ENCODE measurements at regions not wholly inside any gene's neighbourhood (a gene's known extent, or its start where the extent isn't known, plus 50 kb on each side); places are given as distances from the start of the nearest gene placed in this dataset.

GRCh38 chr2:220662431-220662830, 909.7 kb downstream of the EPHA4 start:
- ATAC-seq (ENCODE audit: low read depth) = no peak
- H3K4me1 Mint-ChIP-seq = no peaks in the 10 kb centered on the region
- no peak overlapping the region for H3K27ac Mint-ChIP-seq
- POLR2A ChIA-PET = no interaction called here
- H3K9me3 Mint-ChIP-seq = no peaks in the 10 kb centered on the region
- H3K4me3 Mint-ChIP-seq = no peak overlapping the region
- no peaks in the 10 kb centered on the region for H3K27me3 Mint-ChIP-seq
- no peak for DNase-seq
- no peaks in the 10 kb centered on the region for H3K36me3 Mint-ChIP-seq

GRCh38 chr2:220663065-220663464, 909.0 kb downstream of the EPHA4 start:
- Mint-ChIP-seq H3K4me3 (no peak overlapping the region), H3K9me3 (no peaks in the 10 kb centered on the region), H3K4me1 (no peaks in the 10 kb centered on the region), H3K27me3 (no peaks in the 10 kb centered on the region), H3K36me3 (no peaks in the 10 kb centered on the region), H3K27ac (no peak overlapping the region)
- POLR2A ChIA-PET = no interaction called here
- DNase-seq (no peak), ATAC-seq (ENCODE audit: low read depth) (no peak)

DNA sequence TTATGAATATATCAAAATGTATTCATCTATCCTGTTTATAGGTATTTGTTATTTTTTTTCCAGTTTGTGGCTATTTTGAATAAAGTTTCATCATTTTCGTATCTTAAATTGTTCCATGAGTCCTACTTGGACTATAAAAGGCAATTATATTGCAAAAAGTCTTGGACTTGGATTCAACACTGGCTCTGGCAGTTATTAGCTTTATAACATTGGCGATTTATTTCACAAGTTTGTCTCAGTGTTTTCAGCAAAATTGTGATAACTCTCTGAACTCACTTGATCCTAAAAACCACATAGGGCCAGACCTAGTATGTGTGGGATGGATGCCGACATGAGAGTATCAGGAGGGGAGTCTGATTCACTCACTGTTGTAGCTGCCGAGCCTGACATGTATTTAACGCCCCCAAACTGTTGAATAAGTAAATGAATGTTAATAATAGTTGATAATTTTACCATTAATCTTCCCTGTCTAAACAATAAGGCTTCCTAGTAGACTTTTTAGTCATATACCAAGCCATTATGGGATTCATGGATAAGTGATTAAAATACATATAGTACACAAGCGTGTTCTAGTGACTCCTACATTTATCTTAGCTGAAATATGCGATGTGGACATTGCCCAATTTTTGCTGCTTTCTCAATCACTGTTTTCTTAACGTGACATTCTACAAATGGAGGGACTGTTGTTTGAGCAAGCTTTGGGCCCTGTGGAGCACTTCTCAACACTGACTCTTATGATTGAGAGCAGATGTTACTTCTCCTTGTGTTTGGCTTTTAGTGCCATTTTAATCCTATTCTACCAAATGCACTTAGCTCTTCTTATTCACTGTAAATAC, 907.6 kb downstream of the EPHA4 start:
- no peak overlapping the region for H3K4me3 Mint-ChIP-seq
- no peaks in the 10 kb centered on the region for H3K4me1 Mint-ChIP-seq
- H3K9me3 Mint-ChIP-seq = no peaks in the 10 kb centered on the region
- H3K36me3 Mint-ChIP-seq = no peaks in the 10 kb centered on the region
- no peak for ATAC-seq (ENCODE audit: low read depth)
- no peak for DNase-seq
- H3K27ac Mint-ChIP-seq = no peak overlapping the region
- POLR2A ChIA-PET = no interaction called here
- no peaks in the 10 kb centered on the region for H3K27me3 Mint-ChIP-seq

DNA sequence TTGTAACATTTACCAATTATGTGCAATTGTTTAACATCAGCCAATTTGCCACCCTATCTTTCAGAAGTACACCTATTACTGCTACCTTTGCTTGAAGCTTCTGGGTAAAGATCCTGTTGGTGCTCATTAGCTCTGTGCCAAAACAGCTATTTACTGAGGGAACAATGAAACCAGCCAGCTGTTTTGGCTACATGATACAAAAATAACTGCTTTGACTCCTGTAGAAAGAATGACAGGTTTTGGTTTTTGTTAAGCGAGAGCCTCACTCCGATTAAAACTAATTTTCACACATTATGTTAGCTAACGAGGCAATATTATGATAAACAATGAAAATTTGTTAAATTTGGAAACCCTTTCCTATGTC, 907.0 kb downstream of the EPHA4 start:
- no peak overlapping the region for H3K27ac Mint-ChIP-seq
- H3K27me3 Mint-ChIP-seq = no peaks in the 10 kb centered on the region
- ATAC-seq (ENCODE audit: low read depth) = no peak
- no peak overlapping the region for H3K4me3 Mint-ChIP-seq
- DNase-seq = no peak
- POLR2A ChIA-PET = no interaction called here
- no peaks in the 10 kb centered on the region for H3K36me3 Mint-ChIP-seq
- H3K9me3 Mint-ChIP-seq = no peaks in the 10 kb centered on the region
- H3K4me1 Mint-ChIP-seq = no peaks in the 10 kb centered on the region

DNA sequence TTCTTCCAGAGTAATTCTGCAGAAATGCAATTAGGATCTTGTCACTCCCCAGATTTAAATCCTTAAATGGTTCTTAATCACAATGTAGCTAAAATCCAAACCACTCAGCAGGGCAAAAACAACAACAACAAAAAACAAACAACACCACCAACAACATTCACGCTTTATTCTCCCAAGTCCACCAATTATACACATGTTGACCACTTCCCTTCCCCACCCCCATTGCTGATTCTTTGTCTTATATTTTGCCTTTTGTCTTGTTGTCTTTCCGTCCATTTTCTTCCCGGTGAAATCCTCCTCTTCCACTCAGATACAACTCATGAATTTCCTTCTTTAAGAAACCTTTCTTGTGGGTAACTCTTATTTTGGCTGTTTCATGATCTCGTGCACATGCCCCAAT, 902.8 kb downstream of the EPHA4 start:
- no peaks in the 10 kb centered on the region for H3K9me3 Mint-ChIP-seq
- no peaks in the 10 kb centered on the region for H3K4me1 Mint-ChIP-seq
- no peaks in the 10 kb centered on the region for H3K36me3 Mint-ChIP-seq
- H3K27ac Mint-ChIP-seq = no peak overlapping the region
- no peak overlapping the region for H3K4me3 Mint-ChIP-seq
- no peak for DNase-seq
- POLR2A ChIA-PET = no interaction called here
- ATAC-seq (ENCODE audit: low read depth) = no peak
- no peaks in the 10 kb centered on the region for H3K27me3 Mint-ChIP-seq

GRCh38 chr2:220670511-220670910, 901.6 kb downstream of the EPHA4 start:
- H3K9me3 Mint-ChIP-seq = no peaks in the 10 kb centered on the region
- H3K27ac Mint-ChIP-seq = no peak overlapping the region
- no peak overlapping the region for H3K4me3 Mint-ChIP-seq
- no peaks in the 10 kb centered on the region for H3K36me3 Mint-ChIP-seq
- H3K4me1 Mint-ChIP-seq = no peaks in the 10 kb centered on the region
- no peak for ATAC-seq (ENCODE audit: low read depth)
- POLR2A ChIA-PET = no interaction called here
- no peak for DNase-seq
- H3K27me3 Mint-ChIP-seq = no peaks in the 10 kb centered on the region

- Mint-ChIP-seq H3K27ac (no peak overlapping the region), H3K27me3 (no peaks in the 10 kb centered on the region), H3K4me3 (no peak overlapping the region), H3K4me1 (no peaks in the 10 kb centered on the region), H3K9me3 (no peaks in the 10 kb centered on the region), H3K36me3 (no peaks in the 10 kb centered on the region)
- ATAC-seq (ENCODE audit: low read depth) = no peak
- no peak for DNase-seq
- POLR2A ChIA-PET = no interaction called here
Observed at GRCh38 chr2:220673151-220673874, 898.8 kb downstream of the EPHA4 start.

- no peak overlapping the region for H3K4me3 Mint-ChIP-seq
- no peaks in the 10 kb centered on the region for H3K36me3 Mint-ChIP-seq
- no peaks in the 10 kb centered on the region for H3K9me3 Mint-ChIP-seq
- no peaks in the 10 kb centered on the region for H3K27me3 Mint-ChIP-seq
- no peak for DNase-seq
- no peak for ATAC-seq (ENCODE audit: low read depth)
- H3K4me1 Mint-ChIP-seq = no peaks in the 10 kb centered on the region
- POLR2A ChIA-PET = no interaction called here
- no peak overlapping the region for H3K27ac Mint-ChIP-seq
Observed at GRCh38 chr2:220674033-220674432, 898.1 kb downstream of the EPHA4 start.

DNA sequence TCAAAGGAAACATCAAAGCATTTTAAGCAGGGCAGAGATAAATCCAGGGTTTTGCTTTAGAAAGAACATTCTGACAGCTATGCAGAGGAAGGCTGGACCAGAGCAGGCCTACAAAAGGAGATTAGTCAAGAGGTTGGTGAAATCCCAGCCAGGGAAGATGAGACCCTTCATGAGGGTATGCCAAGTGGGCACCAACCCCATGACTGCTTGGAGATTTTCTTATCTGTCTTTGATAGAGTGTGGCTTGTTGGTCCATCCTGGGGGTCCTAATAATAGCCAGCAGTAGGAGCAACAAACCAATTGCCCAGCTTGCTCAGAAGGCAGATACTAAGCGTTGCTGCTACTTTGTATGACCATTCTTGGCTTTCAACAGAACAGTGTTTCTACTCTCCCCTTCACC, 895.4 kb downstream of the EPHA4 start:
- Mint-ChIP-seq H3K27ac (no peak overlapping the region), H3K36me3 (no peaks in the 10 kb centered on the region), H3K9me3 (no peaks in the 10 kb centered on the region), H3K4me3 (no peak overlapping the region), H3K4me1 (no peaks in the 10 kb centered on the region), H3K27me3 (no peaks in the 10 kb centered on the region)
- ATAC-seq (ENCODE audit: low read depth) (no peak), DNase-seq (no peak)
- POLR2A ChIA-PET = no interaction called here

DNA sequence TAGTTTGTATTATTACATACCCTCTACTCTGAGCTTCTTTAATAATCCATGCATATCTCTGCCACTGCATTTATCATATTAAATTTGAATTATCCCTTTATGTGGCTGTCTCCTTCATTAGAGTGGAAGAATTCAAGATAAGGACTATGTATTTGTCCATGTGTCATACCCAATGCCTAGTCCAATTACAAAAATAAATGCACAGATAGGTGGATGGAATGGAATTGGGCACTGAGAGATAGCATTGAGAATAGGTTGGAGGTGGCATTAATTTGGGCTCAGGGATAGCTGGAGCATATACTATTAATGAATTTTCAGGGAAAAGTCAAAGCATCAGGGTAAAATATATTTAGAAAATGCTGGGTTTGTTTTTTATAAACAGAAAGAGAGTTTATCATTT, 893.2 kb downstream of the EPHA4 start:
- Mint-ChIP-seq H3K27me3 (no peaks in the 10 kb centered on the region), H3K27ac (no peak overlapping the region), H3K9me3 (no peaks in the 10 kb centered on the region), H3K4me3 (no peak overlapping the region), H3K36me3 (no peaks in the 10 kb centered on the region), H3K4me1 (no peaks in the 10 kb centered on the region)
- POLR2A ChIA-PET = no interaction called here
- no peak for ATAC-seq (ENCODE audit: low read depth)
- no peak for DNase-seq

- DNase-seq (no peak), ATAC-seq (ENCODE audit: low read depth) (no peak)
- H3K9me3 Mint-ChIP-seq = no peaks in the 10 kb centered on the region
- peaks cover 4% of the 10 kb centered on the region for H3K27me3 Mint-ChIP-seq
- no peaks in the 10 kb centered on the region for H3K4me1 Mint-ChIP-seq
- no peaks in the 10 kb centered on the region for H3K36me3 Mint-ChIP-seq
- no peak overlapping the region for H3K27ac Mint-ChIP-seq
- POLR2A ChIA-PET = no interaction called here
- H3K4me3 Mint-ChIP-seq = no peak overlapping the region
Observed at GRCh38 chr2:220682616-220683015, 889.5 kb downstream of the EPHA4 start.

GRCh38 chr2:220684099-220684498, 888.0 kb downstream of the EPHA4 start:
- DNase-seq = no peak
- Mint-ChIP-seq H3K27ac (no peak overlapping the region), H3K27me3 (peaks cover 4% of the 10 kb centered on the region), H3K4me1 (no peaks in the 10 kb centered on the region), H3K36me3 (no peaks in the 10 kb centered on the region), H3K4me3 (no peak overlapping the region), H3K9me3 (no peaks in the 10 kb centered on the region)
- ATAC-seq (ENCODE audit: low read depth) = no peak
- POLR2A ChIA-PET = no interaction called here

- ATAC-seq (ENCODE audit: low read depth) (no peak), DNase-seq (peak; percentile 35)
- Mint-ChIP-seq H3K4me3 (no peak overlapping the region), H3K27ac (no peak overlapping the region), H3K9me3 (no peaks in the 10 kb centered on the region), H3K4me1 (no peaks in the 10 kb centered on the region), H3K27me3 (peaks cover 4% of the 10 kb centered on the region), H3K36me3 (no peaks in the 10 kb centered on the region)
- POLR2A ChIA-PET = no interaction called here
Observed at GRCh38 chr2:220687231-220687843, 884.8 kb downstream of the EPHA4 start.
